DMS 273 (cell line): ENCODE measurements at regions not wholly inside any gene's neighbourhood (a gene's known extent, or its start where the extent isn't known, plus 50 kb on each side); places are given as distances from the start of the nearest gene placed in this dataset.

Experiments used
- DNase-seq: peaks from one replicate; lab custom pipeline; 2025; ENCODE audit not compliant: unreplicated experiment; lab: John Stamatoyannopoulos, UW

GRCh38 chr1:90502696-90503095, 214.4 kb downstream of the BARHL2 start:
- no peak for DNase-seq

GRCh38 chr1:90502194-90502593, 214.9 kb downstream of the BARHL2 start:
- DNase-seq: no peak

- DNase-seq: no peak
Observed at GRCh38 chr1:90501281-90501680, 215.8 kb downstream of the BARHL2 start.

GRCh38 chr1:90494748-90495282, 222.3 kb downstream of the BARHL2 start:
- DNase-seq: no peak

GRCh38 chr1:90488451-90488850, 228.7 kb downstream of the BARHL2 start:
- DNase-seq: no peak

DNA sequence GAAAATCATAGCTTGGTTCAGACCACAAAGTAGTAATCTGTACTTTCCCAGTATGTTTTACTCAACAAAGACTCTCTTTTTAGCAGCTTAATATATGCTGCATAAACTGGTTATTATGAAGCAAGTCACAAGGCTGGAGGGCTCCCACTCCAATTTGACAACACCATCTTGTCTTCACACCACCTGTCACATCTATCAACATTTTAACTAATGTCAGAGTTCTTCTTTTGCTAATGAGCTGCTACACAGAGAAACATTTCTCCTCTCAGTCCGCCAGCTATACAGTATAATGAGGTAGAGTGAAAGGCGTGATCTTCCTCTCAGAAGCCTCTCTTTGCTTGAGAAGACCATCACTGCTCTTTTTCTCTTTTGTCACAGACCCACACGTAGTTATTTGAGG, 230.1 kb downstream of the BARHL2 start:
- DNase-seq: no peak

DNA sequence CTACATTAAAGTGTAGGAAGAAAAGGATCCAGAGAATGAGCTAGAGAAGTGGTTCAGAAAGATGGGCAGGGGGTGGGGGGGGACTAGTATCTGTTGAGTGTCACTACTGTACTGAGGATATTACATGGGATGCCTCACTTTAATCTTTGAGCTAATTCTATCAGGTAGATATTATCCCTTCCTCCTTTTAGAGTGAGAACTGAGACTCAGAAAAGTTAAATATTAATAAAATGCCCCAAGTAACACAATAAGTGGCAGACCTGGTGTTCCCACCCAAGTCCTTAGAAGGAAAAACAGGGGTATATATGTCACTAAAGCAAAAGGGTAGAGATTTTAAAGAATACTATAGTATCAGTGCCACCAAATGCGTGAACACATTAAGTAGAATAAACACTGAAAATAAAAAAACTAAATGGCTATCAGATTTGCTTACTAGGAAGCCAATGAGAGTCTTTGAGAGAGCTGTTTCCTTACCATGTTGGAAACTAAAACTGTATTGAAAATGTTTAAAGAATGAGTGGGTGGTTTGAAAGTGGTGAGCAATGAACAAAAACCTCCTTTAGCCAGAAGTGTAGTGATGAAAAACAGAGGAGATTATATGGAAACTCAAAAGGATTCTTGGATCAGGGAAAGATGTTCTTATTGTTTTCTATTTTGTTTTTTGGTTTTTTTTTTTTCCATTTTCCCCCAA, 230.8 kb downstream of the BARHL2 start:
- no peak for DNase-seq

GRCh38 chr1:90480271-90480835, 236.7 kb downstream of the BARHL2 start:
- DNase-seq: no peak

DNA sequence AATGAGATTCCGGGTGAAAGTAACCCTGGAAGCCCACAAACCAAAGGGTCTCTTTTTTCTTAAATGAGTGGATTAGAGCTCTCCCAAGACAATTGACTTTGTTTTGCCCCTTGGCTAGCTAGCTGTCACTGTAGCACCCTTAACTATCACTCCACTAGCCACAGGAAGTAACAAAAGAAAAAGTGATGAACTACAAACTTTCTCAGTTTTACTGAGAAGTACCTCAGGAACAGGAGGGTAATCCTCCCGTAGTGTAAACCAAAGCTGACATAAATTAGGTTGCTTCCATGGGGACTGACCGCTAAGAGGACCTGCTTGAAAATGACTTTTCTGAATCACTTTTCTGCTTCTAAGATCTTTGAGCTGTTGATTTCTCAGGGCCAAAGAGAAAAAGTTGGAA, 240.1 kb downstream of the BARHL2 start:
- no peak for DNase-seq

DNA sequence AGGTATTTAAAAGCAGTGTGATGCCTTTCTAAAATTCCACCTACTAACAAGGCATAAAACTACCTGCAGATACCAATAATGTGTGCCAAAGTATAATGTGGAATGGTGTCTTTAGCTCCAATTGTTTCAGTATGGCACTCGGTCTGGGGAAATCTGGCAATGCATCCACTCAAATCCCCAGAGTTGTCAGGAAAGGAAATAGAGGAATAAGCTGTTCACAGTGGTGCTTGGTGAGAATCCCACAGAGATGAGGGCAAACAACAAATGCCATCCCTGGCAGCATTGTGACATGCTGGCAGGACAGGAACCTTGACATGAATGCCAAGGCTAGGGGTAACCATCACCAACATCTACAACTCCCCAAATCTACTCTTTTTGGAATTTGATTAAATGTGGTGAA, 240.7 kb downstream of the BARHL2 start:
- DNase-seq: no peak

GRCh38 chr1:90475631-90476030, 241.5 kb downstream of the BARHL2 start:
- peak; percentile 67 for DNase-seq

GRCh38 chr1:90474731-90475130, 242.4 kb downstream of the BARHL2 start:
- DNase-seq: no peak

GRCh38 chr1:90474158-90474557, 242.9 kb downstream of the BARHL2 start:
- DNase-seq: no peak

DNA sequence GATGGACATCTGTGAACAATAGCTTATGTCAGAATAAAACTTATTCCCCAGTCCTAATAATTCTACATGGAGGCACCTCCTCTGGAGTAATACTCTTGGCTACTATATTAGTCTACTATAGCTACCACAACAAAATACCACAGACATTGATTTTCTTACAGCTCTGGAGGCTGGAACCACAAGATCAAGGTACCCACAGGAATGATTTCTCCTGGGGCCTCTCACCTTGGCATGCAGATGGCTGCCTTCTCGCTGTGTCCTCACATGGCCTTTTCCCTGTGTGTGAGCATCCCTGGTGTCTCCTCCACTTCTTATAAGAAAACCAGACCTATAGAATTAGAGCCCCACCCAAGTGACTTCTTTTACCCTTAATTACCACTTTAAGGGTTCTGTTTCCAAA, 244.3 kb downstream of the BARHL2 start:
- no peak for DNase-seq

- DNase-seq: no peak
Observed at GRCh38 chr1:90459570-90459969, 257.5 kb downstream of the BARHL2 start.

DNA sequence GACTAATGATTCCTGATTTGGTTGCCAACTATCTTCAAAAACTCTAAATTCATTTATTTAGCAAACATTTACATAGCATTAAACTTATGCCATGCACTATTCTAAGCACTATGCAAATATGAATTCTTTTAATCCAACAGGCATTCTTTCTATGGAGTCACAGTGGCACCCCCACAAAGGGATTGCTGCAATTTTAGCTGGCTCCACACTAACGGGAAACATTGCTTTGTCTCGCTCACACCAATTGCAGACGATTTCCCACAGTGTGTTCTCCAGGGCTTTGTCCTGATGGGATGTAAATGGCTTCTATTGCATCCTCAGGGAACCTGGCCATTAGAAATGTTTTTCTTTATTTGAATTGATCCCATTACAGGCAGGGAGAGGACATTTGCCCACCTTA, 259.1 kb downstream of the BARHL2 start:
- no peak for DNase-seq

GRCh38 chr1:90452491-90452890, 264.6 kb downstream of the BARHL2 start:
- DNase-seq: no peak

- DNase-seq: no peak
Observed at GRCh38 chr1:90443354-90443753, 273.7 kb downstream of the BARHL2 start.

DNA sequence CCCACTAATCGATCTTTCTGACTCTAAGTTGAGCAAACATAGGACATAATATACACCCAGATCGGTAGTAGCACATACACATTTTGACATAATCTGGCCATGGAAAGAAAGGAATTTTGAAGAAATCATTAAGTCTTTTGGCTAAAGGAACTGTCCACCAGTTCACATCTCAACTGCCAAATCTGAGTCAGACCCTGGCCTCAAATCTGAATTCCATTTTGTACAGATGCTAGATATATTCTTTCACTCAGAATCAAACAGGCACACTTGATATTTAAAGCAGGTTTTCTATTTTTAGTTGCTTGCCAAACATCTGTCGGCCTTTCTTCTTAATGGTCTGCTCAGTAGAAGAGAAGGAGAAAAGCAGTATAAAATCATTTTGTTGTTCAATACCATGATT, 281.8 kb downstream of the BARHL2 start:
- peak; percentile 66 for DNase-seq

GRCh38 chr1:90434460-90434859, 282.6 kb downstream of the BARHL2 start:
- DNase-seq: peak; percentile 60

DNA sequence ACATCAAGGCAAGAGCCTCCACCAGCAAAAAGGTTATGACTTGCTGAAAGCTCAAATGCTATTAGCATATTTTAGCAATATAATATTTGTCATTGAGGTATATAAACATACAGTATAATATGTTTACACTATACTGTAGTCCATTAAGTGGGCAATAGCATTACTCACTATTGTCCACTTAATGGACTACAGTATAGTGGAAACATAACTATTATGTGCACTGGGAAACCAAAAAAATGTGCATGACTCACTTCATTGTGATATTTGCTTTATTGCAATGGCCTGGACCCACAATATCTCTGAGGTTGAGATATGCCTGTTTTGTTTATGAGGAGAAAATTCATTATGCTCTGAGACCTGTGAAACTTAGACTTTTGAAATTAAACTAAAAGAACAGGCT, 300.0 kb downstream of the BARHL2 start:
- no peak for DNase-seq

GRCh38 chr1:90414201-90414600, 302.9 kb downstream of the BARHL2 start:
- DNase-seq: no peak

- DNase-seq: no peak
Observed at GRCh38 chr1:90413519-90413918, 303.6 kb downstream of the BARHL2 start.
